SK-N-SH (cell line): ENCODE measurements at regions not wholly inside any gene's neighbourhood (a gene's known extent, or its start where the extent isn't known, plus 50 kb on each side); places are given as distances from the start of the nearest gene placed in this dataset.

Source experiments
- CTCF ChIA-PET: fragments of 300-600, 350-600 bp; formaldehyde crosslinking; extraction: SDS; loops from one replicate; lab custom pipeline; 2021; lab: Yijun Ruan, JAX
- POLR2A ChIA-PET: fragments of 350-600 bp; sonication (Branson Sonifier 250); formaldehyde crosslinking; extraction: SDS; loops from one replicate; lab custom pipeline; 2020; ENCODE audit warnings: antibody characterized with exemption, inconsistent platforms; lab: Yijun Ruan, JAX
- DNase-seq: peaks from one replicate; pipeline ENCODE4 v3.0.0; 2012
- H2AFZ ChIP-seq: fragments of 200-600 bp; sonication (generic); 2 replicates; pipeline ENCODE4 v1.8.1; 2016; ENCODE audit warnings: antibody characterized with exemption, mild to moderate bottlenecking, low read depth
- H3F3A ChIP-seq: fragments of 200-600 bp; sonication (generic); replicated peaks from 2 replicates; pipeline ENCODE3; 2016; ENCODE audit warnings: antibody characterized with exemption, mild to moderate bottlenecking; ENCODE audit not compliant: insufficient read depth
- H3K27ac ChIP-seq, 2 experiments: fragments of 200-500 bp in 1 of 2; fragments of 200-600 bp in 1 of 2; sonication (Bioruptor generic) in 1 of 2; sonication (generic), shearing (Covaris generic) in 1 of 2; 2 replicates each; pipeline versions ENCODE4 v1.5.1 to v1.6.1; 2014 to 2016; ENCODE audit warnings: low read depth in 2 of 2, inconsistent platforms in 1 of 2, low read length in 1 of 2, mild to moderate bottlenecking in 1 of 2, mixed read lengths in 1 of 2
- H3K27me3 ChIP-seq: fragments of 200-600 bp; sonication (generic), shearing (Covaris generic); 2 replicates; pipeline ENCODE4 v1.6.1; 2016; ENCODE audit warnings: mixed run types; ENCODE audit not compliant: insufficient read depth
- H3K36me3 ChIP-seq, 2 experiments: fragments of 200-500 bp in 1 of 2; fragments of 200-600 bp in 1 of 2; sonication (Bioruptor generic) in 1 of 2; sonication (generic) in 1 of 2; replicated peaks in 1 of 2; 2 replicates each; pipeline versions ENCODE3 to v1.5.1; 2014 to 2016; ENCODE audit warnings: low read length in 1 of 2, mild to moderate bottlenecking in 1 of 2; ENCODE audit not compliant: insufficient read depth in 2 of 2, control insufficient read depth in 1 of 2
- H3K4me1 ChIP-seq, 2 experiments: fragments of 200-500 bp in 1 of 2; fragments of 200-600 bp in 1 of 2; sonication (Bioruptor generic) in 1 of 2; sonication (generic), shearing (Covaris generic) in 1 of 2; 2 replicates each; pipeline versions ENCODE4 v1.5.1 to v1.6.1; 2014 to 2016; ENCODE audit warnings: low read depth in 1 of 2, low read length in 1 of 2, mixed run types in 1 of 2; ENCODE audit not compliant: insufficient read depth in 2 of 2, control insufficient read depth in 1 of 2
- H3K4me2 ChIP-seq: fragments of 200-600 bp; sonication (generic), shearing (Covaris generic); 2 replicates; pipeline ENCODE4 v1.6.1; 2017; ENCODE audit warnings: mixed run types
- H3K4me3 ChIP-seq, 2 experiments: fragments of 200-500 bp in 1 of 2; fragments of 200-600 bp in 1 of 2; sonication (Bioruptor generic) in 1 of 2; sonication (generic), shearing (Covaris generic) in 1 of 2; 2 replicates each; pipeline versions ENCODE4 v1.5.1 to v1.8.1; 2014 to 2016; ENCODE audit warnings: low read depth in 2 of 2, inconsistent platforms in 1 of 2, low read length in 1 of 2, mild to moderate bottlenecking in 1 of 2, mixed read lengths in 1 of 2, moderate library complexity in 1 of 2
- H3K79me2 ChIP-seq: fragments of 200-600 bp; sonication (generic); 2 replicates; pipeline ENCODE4 v1.8.1; 2017; ENCODE audit warnings: mild to moderate bottlenecking; ENCODE audit not compliant: insufficient read depth
- H3K9ac ChIP-seq: fragments of 200-600 bp; sonication (generic); 2 replicates; pipeline ENCODE4 v1.6.1; 2017; ENCODE audit warnings: mixed run types
- H3K9me2 ChIP-seq: fragments of 200-600 bp; sonication (generic); 2 replicates; pipeline ENCODE4 v1.6.1; 2017; ENCODE audit warnings: mixed run types
- H3K9me3 ChIP-seq: fragments of 200-600 bp; sonication (generic); 2 replicates; pipeline ENCODE4 v1.6.1; 2017; ENCODE audit warnings: mixed run types, mild to moderate bottlenecking, moderate library complexity
- H4K20me1 ChIP-seq: fragments of 200-600 bp; sonication (generic); 2 replicates; pipeline ENCODE4 v1.6.1; 2017; ENCODE audit warnings: mild to moderate bottlenecking, mixed run types; ENCODE audit not compliant: insufficient read depth
- EZH2phosphoT487 ChIP-seq: fragments of 200-600 bp; sonication (generic); IDR thresholded peaks from 2 replicates; pipeline ENCODE4 v1.6.1; 2017; ENCODE audit warnings: low read depth, mixed run types, mild to moderate bottlenecking, antibody characterized with exemption, moderate library complexity, borderline replicate concordance
- FOSL2 ChIP-seq: IDR thresholded peaks from 2 replicates; pipeline ENCODE4 v1.4.0; 2012; ENCODE audit warnings: low read depth, mild to moderate bottlenecking, moderate library complexity, borderline replicate concordance
- FOXJ3 ChIP-seq: sonication (generic); formaldehyde crosslinking; IDR thresholded peaks from 2 replicates; pipeline ENCODE4 v1.5.1; 2020; ENCODE audit warnings: mild to moderate bottlenecking, missing genetic modification reagents
- FOXM1 ChIP-seq: IDR thresholded peaks from 2 replicates; pipeline ENCODE4 v1.4.0; 2012; ENCODE audit warnings: low read depth, mild to moderate bottlenecking
- GABPA ChIP-seq: IDR thresholded peaks from 2 replicates; pipeline ENCODE4 v1.4.0; 2012; ENCODE audit warnings: low read depth, mild to moderate bottlenecking
- MEF2A ChIP-seq: IDR thresholded peaks from 2 replicates; pipeline ENCODE4 v1.4.0; 2012; ENCODE audit warnings: low read depth, borderline replicate concordance
- NFIC ChIP-seq: IDR thresholded peaks from 2 replicates; pipeline ENCODE4 v1.4.0; 2012; ENCODE audit warnings: borderline replicate concordance
- NRF1 ChIP-seq: IDR thresholded peaks from 2 replicates; pipeline ENCODE4 v1.6.1; 2012; ENCODE audit warnings: low read depth, mild to moderate bottlenecking, low read length
- RXRA ChIP-seq: IDR thresholded peaks from 2 replicates; pipeline ENCODE4 v1.4.0; 2012; ENCODE audit warnings: low read depth, mild to moderate bottlenecking, borderline replicate concordance
- SMC3 ChIP-seq: IDR thresholded peaks from 2 replicates; pipeline ENCODE4 v1.6.1; 2012; ENCODE audit warnings: low read depth, low read length, improper control_type of control experiment
- TAF1 ChIP-seq: IDR thresholded peaks from 2 replicates; pipeline ENCODE4 v1.6.1; 2012; ENCODE audit warnings: low read depth, mild to moderate bottlenecking, low read length, moderate library complexity, borderline replicate concordance
- USF2 ChIP-seq: fragments of 150-350 bp; IDR thresholded peaks from 2 replicates; pipeline ENCODE4 v1.6.1; 2017; ENCODE audit warnings: antibody characterized with exemption, low read length, low read depth, borderline replicate concordance
- YY1 ChIP-seq: IDR thresholded peaks from 2 replicates; pipeline ENCODE4 v1.4.0; 2012; ENCODE audit warnings: low read depth, mild to moderate bottlenecking
- ZBTB33 ChIP-seq: IDR thresholded peaks from 2 replicates; pipeline ENCODE4 v1.4.0; 2012; ENCODE audit warnings: low read depth, borderline replicate concordance
- WGBS: methylation state at CpG from one replicate; pipeline ENCODE4 v1.1.6; 2017; ENCODE audit warnings: low lambda C conversion rate; 5-methylcytosine and 5-hydroxymethylcytosine counted together
- TF ChIP-seq, protein P1 (sequence below): IDR thresholded peaks from 2 replicates; pipeline ENCODE4 v1.6.1; 2012; ENCODE audit warnings: mild to moderate bottlenecking, low read depth, low read length, moderate library complexity

DNA sequence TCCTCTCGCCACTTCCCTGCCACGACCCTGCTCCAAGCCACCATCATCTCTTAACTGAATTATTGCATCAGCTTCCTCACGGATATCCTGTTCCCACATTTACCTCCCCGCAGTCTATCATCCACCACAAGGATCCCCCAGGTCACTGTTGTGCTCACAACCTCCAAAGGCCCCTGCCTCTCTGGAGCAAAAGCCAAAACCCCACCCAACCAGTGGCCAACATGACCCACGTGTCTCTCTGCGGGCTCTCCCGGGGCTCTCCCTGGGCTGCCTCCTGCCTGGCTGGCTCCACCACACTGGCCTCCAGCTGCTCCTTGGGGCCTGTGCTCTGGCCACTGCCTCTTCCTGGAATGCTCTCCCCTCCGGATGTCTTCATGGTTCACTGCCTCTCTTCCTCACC lies 809.3 kb downstream of the UQCRFS1 start (continued):
- TF ChIP-seq, protein P1, sequence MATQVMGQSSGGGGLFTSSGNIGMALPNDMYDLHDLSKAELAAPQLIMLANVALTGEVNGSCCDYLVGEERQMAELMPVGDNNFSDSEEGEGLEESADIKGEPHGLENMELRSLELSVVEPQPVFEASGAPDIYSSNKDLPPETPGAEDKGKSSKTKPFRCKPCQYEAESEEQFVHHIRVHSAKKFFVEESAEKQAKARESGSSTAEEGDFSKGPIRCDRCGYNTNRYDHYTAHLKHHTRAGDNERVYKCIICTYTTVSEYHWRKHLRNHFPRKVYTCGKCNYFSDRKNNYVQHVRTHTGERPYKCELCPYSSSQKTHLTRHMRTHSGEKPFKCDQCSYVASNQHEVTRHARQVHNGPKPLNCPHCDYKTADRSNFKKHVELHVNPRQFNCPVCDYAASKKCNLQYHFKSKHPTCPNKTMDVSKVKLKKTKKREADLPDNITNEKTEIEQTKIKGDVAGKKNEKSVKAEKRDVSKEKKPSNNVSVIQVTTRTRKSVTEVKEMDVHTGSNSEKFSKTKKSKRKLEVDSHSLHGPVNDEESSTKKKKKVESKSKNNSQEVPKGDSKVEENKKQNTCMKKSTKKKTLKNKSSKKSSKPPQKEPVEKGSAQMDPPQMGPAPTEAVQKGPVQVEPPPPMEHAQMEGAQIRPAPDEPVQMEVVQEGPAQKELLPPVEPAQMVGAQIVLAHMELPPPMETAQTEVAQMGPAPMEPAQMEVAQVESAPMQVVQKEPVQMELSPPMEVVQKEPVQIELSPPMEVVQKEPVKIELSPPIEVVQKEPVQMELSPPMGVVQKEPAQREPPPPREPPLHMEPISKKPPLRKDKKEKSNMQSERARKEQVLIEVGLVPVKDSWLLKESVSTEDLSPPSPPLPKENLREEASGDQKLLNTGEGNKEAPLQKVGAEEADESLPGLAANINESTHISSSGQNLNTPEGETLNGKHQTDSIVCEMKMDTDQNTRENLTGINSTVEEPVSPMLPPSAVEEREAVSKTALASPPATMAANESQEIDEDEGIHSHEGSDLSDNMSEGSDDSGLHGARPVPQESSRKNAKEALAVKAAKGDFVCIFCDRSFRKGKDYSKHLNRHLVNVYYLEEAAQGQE: no peak
- TF ChIP-seq NRF1: no peak
- no peak for TF ChIP-seq NFIC

DNA sequence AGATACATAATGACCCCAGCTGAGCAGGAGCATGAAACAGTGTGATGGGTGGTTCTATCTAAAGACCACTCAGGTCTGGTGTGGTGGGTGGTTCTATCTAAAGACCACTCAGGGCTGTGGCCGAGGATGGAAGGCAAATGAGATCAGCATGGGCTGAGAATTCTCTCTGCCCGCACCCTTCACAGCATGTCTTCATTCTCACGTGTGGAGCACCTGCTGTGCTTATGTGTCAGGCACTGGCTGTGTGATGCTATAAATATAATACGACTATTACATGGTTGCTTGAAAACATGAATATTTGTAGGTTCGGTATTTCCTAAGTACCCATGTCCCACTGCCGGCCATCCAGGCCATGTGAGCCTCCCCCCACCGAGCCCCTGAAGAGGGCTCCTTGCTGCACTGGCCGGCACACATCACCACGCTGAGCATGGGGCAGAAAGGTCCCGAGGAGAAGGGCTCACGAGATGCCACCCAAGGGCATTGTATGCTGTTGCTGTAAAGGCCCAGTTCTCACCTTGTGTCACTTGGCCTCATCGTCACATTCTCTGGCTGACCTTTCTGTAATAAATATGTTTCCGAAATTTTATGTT lies 810.2 kb downstream of the UQCRFS1 start:
- no peak for DNase-seq

More for the DNA sequence above, 810.2 kb downstream of the UQCRFS1 start:
- Histone ChIP-seq H3K4me2 (no peak overlapping the region), H4K20me1 (no peaks in the 10 kb centered on the region), H3K27ac (no peak overlapping the region), H3K27me3 (peaks cover 6% of the 10 kb centered on the region), H3K36me3 (no peaks in the 10 kb centered on the region), H3K79me2 (no peaks in the 10 kb centered on the region), H3K9ac (no peak overlapping the region), H3K4me3 (no peak overlapping the region), H3K9me2 (no peaks in the 10 kb centered on the region)
- CTCF ChIA-PET: interaction anchor here (1.1 kb wide), 1 partner anchor 307 kb away, joined by 3 read pairs; no protein-coding TSS in a partner anchor
- TF ChIP-seq FOXJ3 (no peak), MEF2A (no peak), USF2 (no peak), NRF1 (no peak), TAF1 (no peak), ZBTB33 (no peak), YY1 (no peak), GABPA (no peak), FOXM1 (no peak), FOSL2 (no peak), EZH2phosphoT487 (no peak), SMC3 (no peak), RXRA (no peak)
- TF ChIP-seq, protein P1: no peak
- TF ChIP-seq, all 33 proteins: peak for 0
- Histone ChIP-seq H3F3A (no peaks in the 10 kb centered on the region), H2AFZ (no peak overlapping the region), H3K9me3 (no peaks in the 10 kb centered on the region), H3K4me1 (no peaks in the 10 kb centered on the region)
- POLR2A ChIA-PET: no interaction called here
- 5% methylated on average over 10 of the region's 13 CpGs for WGBS
